HG03097 (cell line): ENCODE measurements at regions not wholly inside any gene's neighbourhood (a gene's known extent, or its start where the extent isn't known, plus 50 kb on each side); places are given as distances from the start of the nearest gene placed in this dataset.
A peak's percentile ranks its signal among the peaks of the same experiment; 100 is the strongest.

Experiments
- ATAC-seq: cut with Tn5 transposase; IDR thresholded peaks from one replicate; pipeline ENCODE4 v1.9.1; 2021; ENCODE audit not compliant: unreplicated experiment, low FRiP score

DNA sequence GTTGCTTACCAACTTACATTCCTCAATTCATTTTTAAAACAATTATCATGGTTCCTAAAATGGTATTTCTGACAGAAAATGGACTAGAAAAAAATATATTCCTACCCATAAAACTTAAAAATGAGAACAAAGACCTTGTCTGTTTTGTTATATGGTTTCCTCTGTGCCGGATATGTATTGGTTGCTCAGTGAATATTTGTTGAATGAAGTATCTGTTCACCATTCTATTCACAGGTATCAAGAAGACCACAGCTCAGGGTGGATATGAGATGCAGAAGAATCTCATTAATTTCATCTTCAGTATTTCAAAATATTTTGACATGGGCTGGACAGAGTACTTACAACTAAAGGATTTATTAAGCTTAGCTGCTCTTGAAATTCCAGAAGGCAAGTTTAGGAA, 58.1 kb downstream of the TUSC7 start:
- ATAC-seq: no peak

- ATAC-seq: peak; percentile 93
Measured at GRCh38 chr3:116770815-116771450, 61.4 kb downstream of the TUSC7 start.

DNA sequence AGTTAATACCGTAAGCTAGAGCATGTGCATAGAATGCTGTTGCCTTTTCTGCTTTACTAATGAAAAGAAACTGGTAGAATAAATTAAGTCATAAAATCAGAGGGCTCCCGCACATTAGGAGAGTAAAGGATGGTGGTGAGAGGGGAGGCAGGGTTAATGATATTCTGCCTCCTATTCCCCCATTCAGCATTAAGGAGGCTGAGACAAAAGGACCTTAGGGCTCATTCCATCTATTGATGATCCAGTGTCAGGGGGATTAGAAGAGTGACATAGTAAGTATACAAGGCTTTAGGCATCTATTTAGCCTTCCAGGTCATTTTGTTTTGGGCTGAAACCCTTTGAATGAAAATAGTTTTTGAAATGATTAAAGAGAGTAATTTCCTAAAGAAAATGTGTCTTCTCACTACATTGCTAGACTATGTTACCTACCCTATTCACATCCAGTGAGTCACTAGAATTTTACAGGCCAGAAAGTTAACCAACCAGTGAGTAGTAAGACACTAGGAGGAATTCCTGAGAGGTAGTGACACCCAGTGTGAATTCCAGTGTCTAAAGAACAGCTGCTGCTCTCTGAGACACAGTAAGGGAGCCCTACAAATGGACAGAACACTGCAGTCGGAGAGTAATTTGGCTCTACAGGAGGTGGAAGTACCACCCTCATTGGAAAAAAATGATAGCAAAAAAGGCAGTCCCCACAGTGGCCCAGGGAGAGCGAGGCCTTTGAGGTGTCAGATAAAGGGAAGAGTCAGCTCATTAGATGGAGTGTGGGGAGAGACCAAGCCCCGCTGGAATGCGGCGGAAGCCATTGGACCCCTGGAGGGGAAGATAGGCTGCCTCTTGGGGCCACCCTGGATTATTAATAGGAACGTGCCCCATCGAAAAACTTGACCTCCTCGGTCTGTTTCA, 67.6 kb downstream of the TUSC7 start:
- ATAC-seq: no peak

GRCh38 chr3:116785226-116785625, 75.6 kb downstream of the TUSC7 start:
- no peak for ATAC-seq

DNA sequence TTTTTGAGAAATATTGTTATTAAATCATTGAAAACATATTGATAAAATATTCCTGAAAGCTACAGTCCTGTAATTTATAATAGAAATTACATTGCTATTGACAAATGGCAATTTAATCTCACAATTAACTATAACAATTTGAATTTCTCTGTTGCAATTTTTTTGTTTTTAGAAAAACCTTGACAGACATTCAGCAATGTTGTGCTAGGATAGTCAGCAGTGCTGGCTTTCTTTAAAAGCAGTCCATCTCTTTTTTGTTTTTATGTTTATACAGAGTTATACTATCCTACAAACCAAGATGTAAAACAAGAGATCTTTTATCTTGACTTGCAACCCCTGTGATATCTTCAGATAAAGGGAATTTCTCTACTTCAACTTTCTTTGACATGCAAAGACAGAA, 93.1 kb downstream of the TUSC7 start:
- no peak for ATAC-seq

GRCh38 chr3:116806351-116806750, 96.8 kb downstream of the TUSC7 start:
- ATAC-seq: no peak

- no peak for ATAC-seq
Measured at GRCh38 chr3:116808725-116809124, 99.1 kb downstream of the TUSC7 start.

DNA sequence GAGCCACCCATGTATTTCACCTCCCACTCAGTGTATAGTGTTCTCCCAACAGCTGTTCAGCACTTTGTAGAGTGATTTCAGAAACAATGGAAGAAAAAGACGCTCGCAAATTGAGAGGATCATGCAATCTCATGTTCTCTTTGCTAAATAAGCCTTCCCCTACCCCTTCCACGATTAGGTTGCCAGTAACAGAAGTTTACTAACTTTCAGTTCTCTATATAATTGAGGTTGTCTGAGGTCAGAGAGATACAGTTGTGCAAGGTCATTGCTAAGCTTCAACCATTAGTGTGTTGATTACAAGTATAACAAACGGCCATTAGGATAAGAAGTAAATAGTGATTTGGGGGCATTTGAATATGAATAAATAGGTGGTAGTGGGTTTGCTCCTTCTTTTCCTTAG, 99.6 kb downstream of the TUSC7 start:
- no peak for ATAC-seq

GRCh38 chr3:116811754-116812153, 102.2 kb downstream of the TUSC7 start:
- ATAC-seq: no peak

GRCh38 chr3:116812949-116813348, 103.4 kb downstream of the TUSC7 start:
- ATAC-seq: no peak

DNA sequence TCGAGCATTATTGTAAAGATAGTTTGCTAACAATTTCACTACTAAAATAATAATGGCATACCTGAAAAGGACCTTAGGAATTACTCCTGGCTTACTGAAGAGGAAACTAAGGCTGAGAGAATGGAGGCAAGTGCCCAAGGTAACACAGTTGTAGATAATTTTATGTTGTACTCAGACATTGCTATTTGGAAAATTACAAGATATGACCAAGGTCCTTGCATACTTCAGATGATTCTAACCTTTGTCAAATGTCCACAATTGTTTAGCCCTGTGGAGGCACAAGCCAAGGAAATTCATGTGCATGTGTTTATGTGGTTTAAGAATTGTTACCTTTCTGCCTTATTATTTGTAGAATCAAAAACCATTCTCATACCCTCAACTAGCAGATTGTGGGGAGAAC, 105.7 kb downstream of the TUSC7 start:
- no peak for ATAC-seq

DNA sequence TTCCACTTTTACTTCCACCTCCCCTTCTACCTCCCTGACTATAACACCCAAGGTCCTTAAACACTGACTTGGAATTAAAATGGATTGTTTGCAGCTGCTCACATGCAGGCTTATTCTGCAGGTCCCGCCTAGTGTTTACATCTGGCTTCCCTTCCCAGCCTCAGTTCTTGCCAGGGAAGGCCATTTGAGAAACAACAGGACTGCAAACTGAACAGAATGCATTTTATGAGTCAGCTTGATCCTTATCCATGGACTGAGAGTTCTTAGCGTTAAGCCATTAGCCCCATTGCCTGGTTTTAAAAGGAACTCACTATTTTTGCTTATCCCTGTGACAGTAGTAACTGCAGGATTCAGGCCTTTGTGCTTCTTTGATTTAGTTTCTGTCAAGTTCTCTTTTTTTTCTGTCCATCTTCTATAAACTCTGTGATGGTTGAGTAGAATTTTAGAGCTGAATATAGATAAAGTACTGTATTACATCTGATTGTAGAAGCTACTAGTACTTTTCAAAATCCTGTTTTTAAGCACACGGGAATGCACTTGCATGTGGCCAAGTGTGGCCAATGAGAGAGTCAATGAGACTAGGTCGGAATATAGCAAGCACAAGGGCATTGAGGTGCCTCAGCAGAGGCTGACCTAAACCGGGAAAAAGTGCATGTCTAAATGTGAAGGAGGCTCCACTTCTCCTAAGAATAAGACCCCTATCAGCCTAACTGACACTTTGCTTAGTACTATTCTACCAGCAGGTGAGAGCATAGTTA, 106.4 kb downstream of the TUSC7 start:
- no peak for ATAC-seq

- ATAC-seq: no peak
Measured at GRCh38 chr3:116821371-116821770, 111.8 kb downstream of the TUSC7 start.

- no peak for ATAC-seq
Measured at GRCh38 chr3:116824208-116824607, 114.6 kb downstream of the TUSC7 start.

DNA sequence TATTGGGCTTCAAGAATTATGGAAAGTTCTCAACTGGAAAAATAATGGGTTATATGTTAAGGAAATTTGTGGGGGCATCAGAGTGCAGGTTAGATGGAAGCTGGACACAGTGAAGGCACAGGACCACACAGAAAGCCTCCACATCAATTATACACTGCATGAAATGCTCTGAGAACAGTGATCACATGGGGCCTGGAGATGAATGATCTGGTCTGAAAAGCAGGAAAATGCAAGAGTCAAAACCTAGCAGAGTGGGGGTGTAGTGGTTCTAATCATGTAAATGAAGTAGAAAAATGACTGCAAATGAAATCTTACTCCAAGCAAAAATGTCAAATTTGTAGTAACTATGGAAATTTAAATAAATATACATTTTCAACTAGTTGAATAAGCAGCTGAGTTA, 123.6 kb downstream of the TUSC7 start:
- ATAC-seq: no peak

GRCh38 chr3:116834816-116835215, 125.2 kb downstream of the TUSC7 start:
- ATAC-seq: no peak

DNA sequence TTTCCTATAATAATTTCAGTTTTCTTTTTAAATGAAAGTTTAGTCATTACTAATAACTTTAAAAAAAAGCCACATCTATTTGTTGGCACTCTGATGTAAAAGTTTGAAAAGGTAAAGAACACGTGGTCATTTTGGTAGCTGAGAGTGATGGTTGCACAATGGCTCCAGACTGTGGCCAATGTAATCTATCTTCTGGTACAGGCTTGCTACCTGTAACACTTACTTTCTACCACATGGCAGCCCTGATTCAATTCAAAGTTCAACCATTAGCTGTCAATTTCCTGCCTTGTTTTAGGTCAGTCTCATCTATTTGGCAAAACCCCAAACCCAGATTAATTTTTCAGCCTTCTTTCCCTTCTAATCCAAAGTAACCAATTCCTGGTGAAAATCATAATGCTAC, 126.1 kb downstream of the TUSC7 start:
- no peak for ATAC-seq

DNA sequence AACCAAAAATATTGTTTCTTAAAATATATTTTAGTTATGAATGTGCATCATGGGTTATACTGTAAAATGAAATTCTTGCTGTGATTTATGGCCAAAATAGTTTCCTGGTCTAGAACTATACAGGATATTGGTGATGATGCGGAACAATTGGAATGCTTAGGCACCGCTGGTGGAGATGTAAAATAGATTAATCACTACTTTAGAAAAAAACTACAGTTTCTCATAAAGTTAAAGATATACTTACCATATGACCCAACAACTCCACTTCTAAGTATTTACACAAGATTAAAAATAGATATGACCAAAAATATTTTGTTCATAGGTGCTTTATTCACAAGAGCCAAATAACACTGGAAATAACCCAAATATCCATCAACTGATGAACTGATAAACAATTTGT, 126.7 kb downstream of the TUSC7 start:
- no peak for ATAC-seq

GRCh38 chr3:116837483-116837882, 127.9 kb downstream of the TUSC7 start:
- no peak for ATAC-seq

DNA sequence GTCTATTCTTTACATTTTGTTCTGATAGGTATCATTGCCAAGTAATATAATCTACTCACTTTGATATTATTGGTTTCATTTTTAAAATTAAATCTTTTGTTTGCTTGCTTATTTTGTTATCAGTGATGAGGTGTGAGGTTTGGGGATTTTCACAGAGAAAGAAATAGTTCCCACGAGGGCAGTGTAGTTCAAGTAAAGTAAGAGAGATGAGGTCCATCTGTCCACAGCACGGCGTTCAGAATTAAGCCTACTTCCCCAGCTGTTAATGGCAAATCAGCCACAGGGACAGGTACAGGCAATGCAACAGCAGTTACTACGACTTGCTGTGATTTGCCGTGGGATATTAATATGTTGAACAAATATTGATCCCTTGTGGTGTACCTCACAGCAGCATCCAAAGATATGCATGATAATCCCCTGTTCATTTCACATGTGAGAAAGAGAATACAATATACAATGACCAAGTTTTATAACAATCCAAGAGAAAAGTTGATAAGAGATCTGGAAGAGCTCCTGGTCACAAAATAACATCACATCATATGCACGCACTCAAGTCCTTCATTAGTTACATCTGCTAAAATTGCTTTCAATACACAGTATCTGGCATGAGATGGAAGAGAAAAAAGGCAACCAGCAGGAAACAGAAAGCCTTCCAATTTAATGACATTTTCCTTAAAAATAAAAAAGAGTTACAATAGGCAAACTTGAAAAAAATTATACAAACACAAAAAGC, 131.6 kb downstream of the TUSC7 start:
- ATAC-seq: no peak
